OCI-LY3 (cell line): ENCODE measurements at regions not wholly inside any gene's neighbourhood (a gene's known extent, or its start where the extent isn't known, plus 50 kb on each side); places are given as distances from the start of the nearest gene placed in this dataset.

Experiments
- H2AFZ ChIP-seq: fragments of 200-600, 300-600 bp; shearing (Covaris generic); 2 replicates; pipeline ENCODE4 v1.6.0; 2014; ENCODE audit warnings: antibody characterized with exemption, low read depth, low read length
- H3K27ac ChIP-seq: fragments of 200-600, 300-600 bp; sonication (generic); 2 replicates; pipeline ENCODE4 v1.5.1; 2014; ENCODE audit warnings: mild to moderate bottlenecking, low read length, moderate library complexity, mixed read lengths
- H3K27me3 ChIP-seq: fragments of 200-600, 300-600 bp; sonication (generic); 2 replicates; pipeline ENCODE4 v1.6.1; 2014; ENCODE audit warnings: low read depth, low read length, mixed read lengths
- H3K36me3 ChIP-seq: fragments of 200-600, 300-600 bp; sonication (generic); replicated peaks from 2 replicates; pipeline ENCODE3; 2014; ENCODE audit warnings: low read depth, low read length, mixed read lengths
- H3K4me1 ChIP-seq: fragments of 300-600, 200-600 bp; sonication (generic); 2 replicates; pipeline ENCODE4 v1.6.1; 2014; ENCODE audit warnings: low read length, mixed read lengths
- H3K4me2 ChIP-seq: fragments of 200-600, 300-600 bp; sonication (generic); 2 replicates; pipeline ENCODE4 v1.6.1; 2014; ENCODE audit warnings: low read length, mixed read lengths
- H3K4me3 ChIP-seq: fragments of 300-600, 200-600 bp; sonication (generic); 2 replicates; pipeline ENCODE4 v1.5.1; 2014; ENCODE audit warnings: antibody characterized with exemption, mild to moderate bottlenecking, low read length, moderate library complexity
- H3K79me2 ChIP-seq: fragments of 300-600, 200-600 bp; shearing (Covaris generic); 2 replicates; pipeline ENCODE4 v1.6.1; 2014; ENCODE audit warnings: mild to moderate bottlenecking, low read length, mixed read lengths
- H3K9ac ChIP-seq: fragments of 300-600, 200-600 bp; shearing (Covaris generic); 2 replicates; pipeline ENCODE4 v1.6.0; 2014; ENCODE audit warnings: mild to moderate bottlenecking, low read length, moderate library complexity
- H3K9me3 ChIP-seq: fragments of 200-600, 300-600 bp; shearing (Covaris generic); 2 replicates; pipeline ENCODE4 v1.6.1; 2014; ENCODE audit warnings: low read length, mixed read lengths; ENCODE audit not compliant: insufficient read depth
- H4K20me1 ChIP-seq: fragments of 200-600, 300-600 bp; sonication (generic); 2 replicates; pipeline ENCODE4 v1.6.1; 2016; ENCODE audit warnings: low read length, mixed read lengths; ENCODE audit not compliant: insufficient read depth
- EZH2phosphoT487 ChIP-seq: fragments of 200-600 bp; shearing (Covaris generic); IDR thresholded peaks from 2 replicates; pipeline ENCODE4 v1.6.1; 2018; ENCODE audit warnings: antibody characterized with exemption, mixed run types, low read depth
- TF ChIP-seq, protein P1 (sequence below): fragments of 200-600, 300-600 bp; sonication (generic); IDR thresholded peaks from 2 replicates; pipeline ENCODE4 v1.5.1; 2014; ENCODE audit warnings: antibody characterized with exemption, low read length, low read depth

DNA sequence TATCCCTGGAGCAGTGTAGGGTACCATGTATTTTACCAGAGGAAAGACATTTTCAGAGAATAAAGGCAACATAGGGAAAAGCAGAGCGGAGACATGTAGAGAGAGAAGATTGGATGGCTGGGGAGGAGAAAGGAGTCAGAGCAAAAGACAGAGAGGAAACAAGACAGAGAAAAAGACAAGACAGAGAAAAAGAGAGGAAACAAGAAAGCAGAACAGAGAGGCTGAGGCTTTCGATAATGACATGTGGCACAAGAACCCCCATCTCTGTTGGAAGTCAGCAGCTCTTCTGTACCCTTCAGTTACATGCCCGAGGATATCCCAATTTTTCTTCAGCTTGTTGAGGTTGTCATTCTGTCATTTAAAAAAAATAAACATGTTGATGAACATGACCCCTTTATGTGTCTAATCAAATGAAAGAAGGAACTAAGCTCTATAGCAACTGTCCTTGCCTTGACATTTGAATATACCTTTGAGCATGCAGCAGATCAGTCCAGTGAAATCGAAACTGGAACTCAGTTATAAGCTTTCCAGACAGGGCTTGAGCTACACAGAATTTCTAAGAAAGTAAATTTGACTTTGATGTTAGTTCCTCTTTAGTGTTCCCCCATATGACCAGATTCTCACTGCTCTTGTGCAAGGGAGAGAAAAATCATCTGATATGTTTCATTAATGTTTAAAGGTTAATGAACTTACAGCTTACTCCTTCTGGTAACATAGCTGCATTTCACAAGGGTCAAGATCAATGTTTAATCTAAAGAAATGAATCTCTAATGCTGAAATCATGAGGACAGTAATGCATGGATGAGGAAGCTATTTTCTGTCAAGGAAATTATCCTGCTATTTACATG, 75.1 kb upstream of the SP4 start:
- TF ChIP-seq EZH2phosphoT487 = no peak
- TF ChIP-seq, protein P1, sequence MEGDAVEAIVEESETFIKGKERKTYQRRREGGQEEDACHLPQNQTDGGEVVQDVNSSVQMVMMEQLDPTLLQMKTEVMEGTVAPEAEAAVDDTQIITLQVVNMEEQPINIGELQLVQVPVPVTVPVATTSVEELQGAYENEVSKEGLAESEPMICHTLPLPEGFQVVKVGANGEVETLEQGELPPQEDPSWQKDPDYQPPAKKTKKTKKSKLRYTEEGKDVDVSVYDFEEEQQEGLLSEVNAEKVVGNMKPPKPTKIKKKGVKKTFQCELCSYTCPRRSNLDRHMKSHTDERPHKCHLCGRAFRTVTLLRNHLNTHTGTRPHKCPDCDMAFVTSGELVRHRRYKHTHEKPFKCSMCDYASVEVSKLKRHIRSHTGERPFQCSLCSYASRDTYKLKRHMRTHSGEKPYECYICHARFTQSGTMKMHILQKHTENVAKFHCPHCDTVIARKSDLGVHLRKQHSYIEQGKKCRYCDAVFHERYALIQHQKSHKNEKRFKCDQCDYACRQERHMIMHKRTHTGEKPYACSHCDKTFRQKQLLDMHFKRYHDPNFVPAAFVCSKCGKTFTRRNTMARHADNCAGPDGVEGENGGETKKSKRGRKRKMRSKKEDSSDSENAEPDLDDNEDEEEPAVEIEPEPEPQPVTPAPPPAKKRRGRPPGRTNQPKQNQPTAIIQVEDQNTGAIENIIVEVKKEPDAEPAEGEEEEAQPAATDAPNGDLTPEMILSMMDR = no peak
- no peaks in the 10 kb centered on the region for H3K36me3 ChIP-seq
- peak overlapping the region; percentile 97 for H3K27ac ChIP-seq
- H3K27me3 ChIP-seq = no peaks in the 10 kb centered on the region
- no peaks in the 10 kb centered on the region for H4K20me1 ChIP-seq
- peak overlapping the region; percentile 78 for H3K9ac ChIP-seq
- H2AFZ ChIP-seq = peak overlapping the region; percentile 70; the same call in 1 of the 2 replicates
- H3K4me1 ChIP-seq = peaks cover 50% of the 10 kb centered on the region
- peak overlapping the region; percentile 92 for H3K4me2 ChIP-seq
- H3K79me2 ChIP-seq = no peaks in the 10 kb centered on the region
- H3K4me3 ChIP-seq = peak overlapping the region; percentile 64
- no peaks in the 10 kb centered on the region for H3K9me3 ChIP-seq

DNA sequence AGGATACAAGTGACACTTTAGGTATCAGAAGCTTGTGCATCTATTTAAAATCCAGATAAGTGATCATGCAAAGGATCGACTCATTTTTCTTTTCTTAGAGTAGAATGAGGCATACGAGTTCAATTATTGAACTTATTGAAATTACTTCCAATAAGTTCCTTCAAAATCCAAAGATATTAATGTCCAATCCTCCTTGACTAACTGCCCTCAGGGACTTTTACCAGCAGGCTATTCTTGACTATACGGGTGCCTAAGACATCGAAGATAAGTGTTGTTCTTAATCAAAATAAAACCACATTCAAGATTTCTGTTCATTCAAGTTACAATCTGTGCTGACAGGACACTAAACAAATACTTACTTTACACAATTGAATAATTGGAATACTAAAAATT, 74.5 kb upstream of the SP4 start:
- H3K27me3 ChIP-seq = no peaks in the 10 kb centered on the region
- no peaks in the 10 kb centered on the region for H3K79me2 ChIP-seq
- H3K4me3 ChIP-seq = peak overlapping the region; percentile 50
- H3K4me1 ChIP-seq = peaks cover 54% of the 10 kb centered on the region
- H2AFZ ChIP-seq = no peak overlapping the region
- H3K4me2 ChIP-seq = peak overlapping the region; percentile 75
- H3K27ac ChIP-seq = peak overlapping the region; percentile 97
- no peaks in the 10 kb centered on the region for H3K9me3 ChIP-seq
- TF ChIP-seq EZH2phosphoT487 = no peak
- TF ChIP-seq, protein P1 = no peak
- no peaks in the 10 kb centered on the region for H3K36me3 ChIP-seq
- peak overlapping the region; percentile 52 for H3K9ac ChIP-seq
- H4K20me1 ChIP-seq = no peaks in the 10 kb centered on the region

DNA sequence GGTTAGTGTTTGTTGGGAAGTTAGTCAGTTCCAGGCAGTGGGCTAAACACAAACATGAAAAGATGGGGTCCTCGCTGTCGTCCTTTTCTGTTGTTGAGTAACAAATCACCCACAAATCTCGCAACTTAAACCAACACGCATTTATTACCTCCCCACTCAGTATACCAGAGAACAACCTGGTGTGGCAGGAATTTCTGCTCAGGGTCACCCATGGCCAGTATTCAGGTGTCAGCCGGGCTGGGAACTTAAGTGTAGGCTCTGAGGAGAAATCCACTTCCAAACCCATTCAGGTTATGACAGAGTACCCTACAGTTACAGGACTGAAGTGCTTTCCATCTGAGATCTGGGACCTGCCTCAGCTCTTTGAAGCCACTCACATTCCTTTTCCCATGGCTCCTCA, 73.6 kb upstream of the SP4 start:
- Histone ChIP-seq H3K4me1 (peaks cover 63% of the 10 kb centered on the region), H3K4me3 (no peak overlapping the region), H3K9ac (peak overlapping the region; percentile 31; the same call in 1 of the 2 replicates), H4K20me1 (no peaks in the 10 kb centered on the region), H3K79me2 (no peaks in the 10 kb centered on the region), H3K4me2 (peak overlapping the region; percentile 75), H3K36me3 (no peaks in the 10 kb centered on the region), H3K27me3 (no peaks in the 10 kb centered on the region), H3K27ac (peak overlapping the region; percentile 97), H2AFZ (no peak overlapping the region), H3K9me3 (no peaks in the 10 kb centered on the region)
- no peak for TF ChIP-seq EZH2phosphoT487
- TF ChIP-seq, protein P1 = no peak

DNA sequence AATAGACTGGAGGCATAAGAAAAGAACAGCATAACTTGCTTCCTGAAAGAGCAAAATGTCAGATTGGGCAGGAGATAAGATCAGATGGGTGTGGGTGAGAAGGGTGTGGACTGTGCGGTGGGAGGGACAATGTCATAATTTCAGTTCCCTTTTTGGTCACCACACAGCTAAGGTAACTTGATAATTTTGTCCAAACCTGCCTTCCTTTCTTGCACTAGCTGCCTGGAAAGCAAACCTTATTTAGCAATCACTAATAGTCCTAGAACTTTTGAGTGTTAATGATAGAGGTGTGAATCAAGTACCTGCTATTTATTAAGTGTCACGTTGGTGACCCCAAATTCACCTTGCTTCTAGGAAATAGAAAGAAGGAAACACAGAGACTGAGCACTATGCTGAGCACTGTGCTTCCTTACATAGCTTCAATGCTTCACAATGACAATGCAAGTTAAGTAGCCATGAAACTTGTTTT, 72.4 kb upstream of the SP4 start:
- Histone ChIP-seq H3K36me3 (no peaks in the 10 kb centered on the region), H3K79me2 (no peaks in the 10 kb centered on the region), H3K27ac (peak overlapping the region; percentile 97), H3K27me3 (no peaks in the 10 kb centered on the region), H3K9ac (peak overlapping the region; percentile 31; the same call in 1 of the 2 replicates), H3K4me1 (peaks cover 73% of the 10 kb centered on the region), H3K4me2 (peak overlapping the region; percentile 75), H3K9me3 (no peaks in the 10 kb centered on the region), H2AFZ (no peak overlapping the region), H3K4me3 (peak overlapping the region; percentile 12; the same call in 1 of the 2 replicates), H4K20me1 (no peaks in the 10 kb centered on the region)
- TF ChIP-seq, protein P1 = no peak
- TF ChIP-seq EZH2phosphoT487 = no peak
